HEK293 (cell line): ENCODE measurements at regions not wholly inside any gene's neighbourhood (a gene's known extent, or its start where the extent isn't known, plus 50 kb on each side); places are given as distances from the start of the nearest gene placed in this dataset.

Experiments
- CTCF ChIP-seq: fragments of 450-650 bp; formaldehyde crosslinking; IDR thresholded peaks from 2 replicates; pipeline ENCODE4 v1.5.1; 2016; ENCODE audit warnings: missing biosample characterization, missing genetic modification characterization
- REST ChIP-seq: fragments of 450-650 bp; formaldehyde crosslinking; IDR thresholded peaks from 2 replicates; pipeline ENCODE4 v1.5.1; 2016; ENCODE audit warnings: missing biosample characterization, missing genetic modification characterization
- ZNF791 ChIP-seq: fragments of 450-650 bp; formaldehyde crosslinking; IDR thresholded peaks from 2 replicates; pipeline ENCODE4 v1.5.1; 2016; ENCODE audit warnings: missing biosample characterization, missing genetic modification characterization

GRCh38 chr11:127226380-127226779 lies 225.8 kb upstream of the KIRREL3 start:
- no peak for TF ChIP-seq REST
- no peak for TF ChIP-seq ZNF791
- no peak for TF ChIP-seq CTCF (tag by site-specific recombination)
